Breast epithelium (tissue), 3 donors: ENCODE measurements at regions not wholly inside any gene's neighbourhood (a gene's known extent, or its start where the extent isn't known, plus 50 kb on each side); places are given as distances from the start of the nearest gene placed in this dataset.

Source experiments
- POLR2A ChIP-seq: fragments of 450-650 bp; IDR thresholded peaks from one replicate; pipeline ENCODE4 v1.6.1; 2016; ENCODE audit warnings: antibody characterized with exemption, mild to moderate bottlenecking, moderate library complexity
- POLR2AphosphoS5 ChIP-seq, 3 donors: sonication (generic); formaldehyde crosslinking; IDR thresholded peaks; one replicate each; pipeline ENCODE4 v1.6.1; 2017; ENCODE audit warnings: antibody characterized with exemption in 3 of 3
- TF ChIP-seq, protein P1 (sequence below), 3 donors: fragments of 450-650 bp; IDR thresholded peaks; one replicate each; pipeline ENCODE4 v1.5.1; 2016 to 2017; ENCODE audit warnings: antibody characterized with exemption in 3 of 3, mild to moderate bottlenecking in 3 of 3, moderate library complexity in 3 of 3

DNA sequence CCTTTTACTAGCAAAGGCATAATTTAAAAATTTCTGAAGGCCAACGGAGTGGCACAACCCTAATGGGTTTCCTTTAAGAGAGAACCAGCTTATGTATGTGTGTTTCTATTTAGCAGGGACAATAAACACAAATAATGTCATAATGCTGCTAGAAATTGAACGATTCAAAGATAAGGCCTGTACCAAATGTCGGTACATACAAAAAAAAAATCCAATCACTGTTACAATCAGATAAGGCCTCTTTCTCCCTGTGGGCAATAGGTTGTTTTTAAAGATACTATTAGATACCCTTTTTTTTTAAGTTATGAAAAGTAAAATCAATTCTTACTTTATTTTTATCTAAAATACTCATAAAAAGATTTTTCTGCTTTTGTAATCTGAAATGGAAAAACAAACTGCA lies 821.0 kb downstream of the PRELID2 start:
- TF ChIP-seq, protein P1, sequence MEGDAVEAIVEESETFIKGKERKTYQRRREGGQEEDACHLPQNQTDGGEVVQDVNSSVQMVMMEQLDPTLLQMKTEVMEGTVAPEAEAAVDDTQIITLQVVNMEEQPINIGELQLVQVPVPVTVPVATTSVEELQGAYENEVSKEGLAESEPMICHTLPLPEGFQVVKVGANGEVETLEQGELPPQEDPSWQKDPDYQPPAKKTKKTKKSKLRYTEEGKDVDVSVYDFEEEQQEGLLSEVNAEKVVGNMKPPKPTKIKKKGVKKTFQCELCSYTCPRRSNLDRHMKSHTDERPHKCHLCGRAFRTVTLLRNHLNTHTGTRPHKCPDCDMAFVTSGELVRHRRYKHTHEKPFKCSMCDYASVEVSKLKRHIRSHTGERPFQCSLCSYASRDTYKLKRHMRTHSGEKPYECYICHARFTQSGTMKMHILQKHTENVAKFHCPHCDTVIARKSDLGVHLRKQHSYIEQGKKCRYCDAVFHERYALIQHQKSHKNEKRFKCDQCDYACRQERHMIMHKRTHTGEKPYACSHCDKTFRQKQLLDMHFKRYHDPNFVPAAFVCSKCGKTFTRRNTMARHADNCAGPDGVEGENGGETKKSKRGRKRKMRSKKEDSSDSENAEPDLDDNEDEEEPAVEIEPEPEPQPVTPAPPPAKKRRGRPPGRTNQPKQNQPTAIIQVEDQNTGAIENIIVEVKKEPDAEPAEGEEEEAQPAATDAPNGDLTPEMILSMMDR (IDR thresholded peaks at IDR 0.05), result no peak
- TF ChIP-seq POLR2A, result no peak
- TF ChIP-seq POLR2AphosphoS5 (IDR thresholded peaks at IDR 0.05), result no peak
